ENCODE measurements at regions not wholly inside any gene's neighbourhood (a gene's known extent, or its start where the extent isn't known, plus 50 kb on each side); places are given as distances from the start of the nearest gene placed in this dataset.

- no peak for DNase-seq (ENCODE audit: low read depth, low spot score)
- no peak for TF ChIP-seq CTCF (conservative IDR thresholded peaks at IDR 0.05)
- Mint-ChIP-seq H3K9me3 (peaks cover 5% of the 10 kb centered on the region), H3K36me3 (ENCODE audit: low read depth) (peaks cover 3% of the 10 kb centered on the region), H3K4me1 (peaks cover 23% of the 10 kb centered on the region), H3K27me3 (ENCODE audit: low read depth) (no peaks in the 10 kb centered on the region), H3K4me3 (no peak overlapping the region), H3K27ac (ENCODE audit: unreplicated experiment) (no peak overlapping the region)
These were observed 200.3 kb upstream of the MCTP2 start for GRCh38 chr15:94031072-94031471.

- Mint-ChIP-seq H3K27ac (ENCODE audit: unreplicated experiment) (no peak overlapping the region), H3K36me3 (ENCODE audit: low read depth) (peaks cover 3% of the 10 kb centered on the region)
- no peak for DNase-seq (ENCODE audit: low read depth, low spot score)
These were observed 201.9 kb upstream of the MCTP2 start for GRCh38 chr15:94029495-94029894.

GRCh38 chr15:94028809-94029208, 202.6 kb upstream of the MCTP2 start:
- peaks cover 5% of the 10 kb centered on the region for H3K9me3 Mint-ChIP-seq
- peaks cover 25% of the 10 kb centered on the region for H3K4me1 Mint-ChIP-seq
- no peaks in the 10 kb centered on the region for H3K27me3 Mint-ChIP-seq (ENCODE audit: low read depth)
- DNase-seq (ENCODE audit: low read depth, low spot score) = no peak
- H3K4me3 Mint-ChIP-seq = no peak overlapping the region
- no peak overlapping the region for H3K27ac Mint-ChIP-seq (ENCODE audit: unreplicated experiment)
- H3K36me3 Mint-ChIP-seq (ENCODE audit: low read depth) = peaks cover 3% of the 10 kb centered on the region
- TF ChIP-seq CTCF (conservative IDR thresholded peaks at IDR 0.05) = no peak

More at GRCh38 chr15:94029495-94029894, 201.9 kb upstream of the MCTP2 start:
- Mint-ChIP-seq H3K4me1 (peaks cover 25% of the 10 kb centered on the region), H3K27me3 (ENCODE audit: low read depth) (no peaks in the 10 kb centered on the region), H3K9me3 (peaks cover 5% of the 10 kb centered on the region), H3K4me3 (no peak overlapping the region)
- TF ChIP-seq CTCF (conservative IDR thresholded peaks at IDR 0.05) = no peak

- Mint-ChIP-seq H3K4me1 (peaks cover 29% of the 10 kb centered on the region), H3K27ac (ENCODE audit: unreplicated experiment) (no peak overlapping the region), H3K9me3 (peaks cover 5% of the 10 kb centered on the region), H3K4me3 (no peak overlapping the region), H3K27me3 (ENCODE audit: low read depth) (no peaks in the 10 kb centered on the region), H3K36me3 (ENCODE audit: low read depth) (peaks cover 3% of the 10 kb centered on the region)
- TF ChIP-seq CTCF (conservative IDR thresholded peaks at IDR 0.05) = no peak
- no peak for DNase-seq (ENCODE audit: low read depth, low spot score)
These were observed 203.2 kb upstream of the MCTP2 start for GRCh38 chr15:94028121-94028520.

- peaks cover 3% of the 10 kb centered on the region for H3K36me3 Mint-ChIP-seq (ENCODE audit: low read depth)
- H3K27me3 Mint-ChIP-seq (ENCODE audit: low read depth) = no peaks in the 10 kb centered on the region
- H3K4me3 Mint-ChIP-seq = no peak overlapping the region
- H3K4me1 Mint-ChIP-seq = peaks cover 29% of the 10 kb centered on the region
- H3K9me3 Mint-ChIP-seq = peaks cover 5% of the 10 kb centered on the region
- TF ChIP-seq CTCF (conservative IDR thresholded peaks at IDR 0.05) = no peak
- no peak for DNase-seq (ENCODE audit: low read depth, low spot score)
- H3K27ac Mint-ChIP-seq (ENCODE audit: unreplicated experiment) = no peak overlapping the region
These were observed 203.8 kb upstream of the MCTP2 start for GRCh38 chr15:94027581-94027980.

All from neural crest cell (in vitro differentiated cells).